SK-N-SH (cell line): ENCODE measurements at regions not wholly inside any gene's neighbourhood (a gene's known extent, or its start where the extent isn't known, plus 50 kb on each side); places are given as distances from the start of the nearest gene placed in this dataset.

Experiments
- EP300 ChIP-seq, 2 experiments: IDR thresholded peaks; 2 replicates each; pipeline versions ENCODE4 v1.4.0 to v1.6.1; 2012; ENCODE audit warnings: borderline replicate concordance in 1 of 2, low read depth in 1 of 2, low read length in 1 of 2
- IRF3 ChIP-seq: fragments of 150-350 bp; IDR thresholded peaks from 2 replicates; pipeline ENCODE4 v1.6.1; 2016; ENCODE audit warnings: mild to moderate bottlenecking, low read depth, low read length
- REST ChIP-seq: IDR thresholded peaks from 2 replicates; pipeline ENCODE4 v1.6.1; 2012; ENCODE audit warnings: mild to moderate bottlenecking, low read depth, low read length, moderate library complexity
- SMC3 ChIP-seq: IDR thresholded peaks from 2 replicates; pipeline ENCODE4 v1.6.1; 2012; ENCODE audit warnings: low read depth, low read length, improper control_type of control experiment
- TF ChIP-seq, protein P1 (sequence below): fragments of 200-600 bp; sonication (generic); IDR thresholded peaks from 2 replicates; pipeline ENCODE4 v1.6.1; 2017; ENCODE audit warnings: antibody characterized with exemption, mild to moderate bottlenecking, moderate library complexity
- TF ChIP-seq, protein P2 (sequence below): IDR thresholded peaks from 2 replicates; pipeline ENCODE4 v1.4.0; 2012; ENCODE audit warnings: low read depth, borderline replicate concordance

GRCh38 chr11:130738611-130739010, 177.7 kb downstream of the SNX19 start:
- TF ChIP-seq, protein P1, sequence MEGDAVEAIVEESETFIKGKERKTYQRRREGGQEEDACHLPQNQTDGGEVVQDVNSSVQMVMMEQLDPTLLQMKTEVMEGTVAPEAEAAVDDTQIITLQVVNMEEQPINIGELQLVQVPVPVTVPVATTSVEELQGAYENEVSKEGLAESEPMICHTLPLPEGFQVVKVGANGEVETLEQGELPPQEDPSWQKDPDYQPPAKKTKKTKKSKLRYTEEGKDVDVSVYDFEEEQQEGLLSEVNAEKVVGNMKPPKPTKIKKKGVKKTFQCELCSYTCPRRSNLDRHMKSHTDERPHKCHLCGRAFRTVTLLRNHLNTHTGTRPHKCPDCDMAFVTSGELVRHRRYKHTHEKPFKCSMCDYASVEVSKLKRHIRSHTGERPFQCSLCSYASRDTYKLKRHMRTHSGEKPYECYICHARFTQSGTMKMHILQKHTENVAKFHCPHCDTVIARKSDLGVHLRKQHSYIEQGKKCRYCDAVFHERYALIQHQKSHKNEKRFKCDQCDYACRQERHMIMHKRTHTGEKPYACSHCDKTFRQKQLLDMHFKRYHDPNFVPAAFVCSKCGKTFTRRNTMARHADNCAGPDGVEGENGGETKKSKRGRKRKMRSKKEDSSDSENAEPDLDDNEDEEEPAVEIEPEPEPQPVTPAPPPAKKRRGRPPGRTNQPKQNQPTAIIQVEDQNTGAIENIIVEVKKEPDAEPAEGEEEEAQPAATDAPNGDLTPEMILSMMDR = no peak
- TF ChIP-seq REST (no peak), SMC3 (no peak), IRF3 (no peak), EP300 (IDR thresholded peaks at IDR 0.05; ENCODE audit: borderline replicate concordance in 1 of 2, low read depth in 1 of 2, low read length in 1 of 2) (no peak)
- TF ChIP-seq, protein P2, sequence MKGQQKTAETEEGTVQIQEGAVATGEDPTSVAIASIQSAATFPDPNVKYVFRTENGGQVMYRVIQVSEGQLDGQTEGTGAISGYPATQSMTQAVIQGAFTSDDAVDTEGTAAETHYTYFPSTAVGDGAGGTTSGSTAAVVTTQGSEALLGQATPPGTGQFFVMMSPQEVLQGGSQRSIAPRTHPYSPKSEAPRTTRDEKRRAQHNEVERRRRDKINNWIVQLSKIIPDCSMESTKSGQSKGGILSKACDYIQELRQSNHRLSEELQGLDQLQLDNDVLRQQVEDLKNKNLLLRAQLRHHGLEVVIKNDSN = no peak
